Neural cell (in vitro differentiated cells): ENCODE measurements at regions not wholly inside any gene's neighbourhood (a gene's known extent, or its start where the extent isn't known, plus 50 kb on each side); places are given as distances from the start of the nearest gene placed in this dataset.

ENCODE experiments used
- H2AFZ ChIP-seq: fragments of 200-600, 300-800 bp; sonication (generic), shearing (Covaris generic); 2 replicates; pipeline ENCODE4 v1.6.0; 2014; ENCODE audit warnings: low read depth, mild to moderate bottlenecking, antibody characterized with exemption, low read length, moderate library complexity
- H3F3A ChIP-seq: fragments of 200-600 bp; shearing (Covaris generic); 2 replicates; pipeline ENCODE4 v1.6.1; 2016; ENCODE audit warnings: mild to moderate bottlenecking, moderate library complexity, mixed read lengths, antibody characterized with exemption, low read length; ENCODE audit not compliant: insufficient read depth, poor library complexity, severe bottlenecking
- H3K27ac ChIP-seq: fragments of 200-600, 300-800 bp; sonication (generic), shearing (Covaris generic); 2 replicates; pipeline ENCODE4 v1.5.1; 2014; ENCODE audit warnings: mild to moderate bottlenecking, low read length, moderate library complexity
- H3K27me3 ChIP-seq: fragments of 300-800, 200-600 bp; sonication (generic), shearing (Covaris generic); 2 replicates; pipeline ENCODE4 v1.6.0; 2014; ENCODE audit warnings: mild to moderate bottlenecking, low read depth, low read length, moderate library complexity; ENCODE audit not compliant: insufficient read depth
- H3K36me3 ChIP-seq: fragments of 300-800, 200-600 bp; sonication (generic), shearing (Covaris generic); 2 replicates; pipeline ENCODE4 v1.5.1; 2014; ENCODE audit warnings: mild to moderate bottlenecking, antibody characterized with exemption, low read length, moderate library complexity; ENCODE audit not compliant: insufficient read depth
- H3K4me2 ChIP-seq: fragments of 300-800, 200-600 bp; sonication (generic), shearing (Covaris generic); 2 replicates; pipeline ENCODE4 v1.6.0; 2014; ENCODE audit warnings: mild to moderate bottlenecking, low read length
- H3K4me3 ChIP-seq: fragments of 300-800, 200-600 bp; sonication (generic), shearing (Covaris generic); 2 replicates; pipeline ENCODE4 v1.5.1; 2014; ENCODE audit warnings: mild to moderate bottlenecking, low read length, moderate library complexity
- H3K79me2 ChIP-seq: fragments of 200-600 bp; shearing (Covaris generic); replicated peaks from 2 replicates; pipeline ENCODE4 v1.6.0; 2014; ENCODE audit warnings: mild to moderate bottlenecking, low read length, moderate library complexity; ENCODE audit not compliant: insufficient read depth
- H3K9ac ChIP-seq: fragments of 300-800, 200-600 bp; sonication (generic), shearing (Covaris generic); 2 replicates; pipeline ENCODE4 v1.6.1; 2016; ENCODE audit warnings: mild to moderate bottlenecking, low read length, mixed read lengths
- H3K9me2 ChIP-seq: fragments of 200-600 bp; shearing (Covaris generic); 2 replicates; pipeline ENCODE4 v1.6.1; 2016; ENCODE audit warnings: mild to moderate bottlenecking, low read length, mixed read lengths; ENCODE audit not compliant: insufficient read depth
- H3K9me3 ChIP-seq: fragments of 200-600, 300-800 bp; sonication (generic), shearing (Covaris generic); 2 replicates; pipeline ENCODE4 v1.6.1; 2016; ENCODE audit warnings: mild to moderate bottlenecking, mixed run types, low read length, moderate library complexity, mixed read lengths
- H4K20me1 ChIP-seq: fragments of 200-600 bp; shearing (Covaris generic); 2 replicates; pipeline ENCODE4 v1.6.1; 2016; ENCODE audit warnings: mild to moderate bottlenecking, mixed run types; ENCODE audit not compliant: insufficient read depth
- CTCF ChIP-seq: fragments of 450-650 bp; IDR thresholded peaks from 2 replicates; pipeline ENCODE4 v1.5.1; 2014; ENCODE audit warnings: antibody characterized with exemption, mild to moderate bottlenecking, moderate library complexity; ENCODE audit not compliant: poor library complexity, severe bottlenecking
- EP300 ChIP-seq: fragments of 450-650 bp; conservative IDR thresholded peaks from 2 replicates; pipeline ENCODE4 v1.6.1; 2014; ENCODE audit warnings: antibody characterized with exemption, mild to moderate bottlenecking, moderate library complexity; ENCODE audit not compliant: poor library complexity, severe bottlenecking
- RAD21 ChIP-seq: fragments of 450-650 bp; conservative IDR thresholded peaks from 2 replicates; pipeline ENCODE4 v1.6.1; 2014; ENCODE audit warnings: antibody characterized with exemption, mild to moderate bottlenecking, moderate library complexity
- SMC3 ChIP-seq: fragments of 450-650 bp; conservative IDR thresholded peaks from 2 replicates; pipeline ENCODE4 v1.6.1; 2014; ENCODE audit warnings: antibody characterized with exemption, mild to moderate bottlenecking, moderate library complexity; ENCODE audit not compliant: poor library complexity
- TF ChIP-seq, protein P1 (sequence below): IDR thresholded peaks from 2 replicates; pipeline ENCODE4 v1.6.1; 2012; ENCODE audit warnings: borderline replicate concordance

DNA sequence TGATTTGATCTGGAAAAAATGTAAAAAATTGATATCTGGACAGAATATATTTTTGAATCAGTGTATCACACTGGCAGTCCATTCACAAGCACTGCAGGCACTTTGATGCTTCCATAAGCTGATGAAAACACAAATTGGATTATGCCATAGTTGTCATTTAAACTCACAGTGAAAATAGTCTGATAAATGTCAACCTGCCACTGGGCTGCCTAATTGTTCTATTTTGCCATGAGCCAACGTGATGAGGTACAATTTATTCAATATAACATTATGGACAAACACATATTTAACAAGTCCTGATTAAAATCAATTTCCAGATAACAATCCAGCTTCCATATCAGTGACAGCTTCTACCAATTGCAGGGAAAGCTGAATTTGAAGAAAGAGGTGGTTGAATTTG lies 1244.9 kb downstream of the EFNB2 start:
- Histone ChIP-seq H3K4me2 (no peak overlapping the region), H3K27me3 (no peaks in the 10 kb centered on the region), H2AFZ (no peak overlapping the region), H3K9me3 (no peaks in the 10 kb centered on the region), H3K79me2 (no peaks in the 10 kb centered on the region), H4K20me1 (no peaks in the 10 kb centered on the region), H3K27ac (no peak overlapping the region), H3K9ac (no peak overlapping the region), H3F3A (no peaks in the 10 kb centered on the region), H3K36me3 (no peaks in the 10 kb centered on the region), H3K4me3 (no peak overlapping the region), H3K9me2 (no peaks in the 10 kb centered on the region)
- TF ChIP-seq RAD21, result no peak
- peak; percentile 33 for TF ChIP-seq EP300

GRCh38 chr13:105285526-105285925 lies 1249.9 kb downstream of the EFNB2 start:
- H4K20me1 ChIP-seq, result no peaks in the 10 kb centered on the region
- H3K27me3 ChIP-seq, result no peaks in the 10 kb centered on the region
- TF ChIP-seq CTCF, result no peak
- no peak overlapping the region for H3K9ac ChIP-seq
- H2AFZ ChIP-seq, result no peak overlapping the region
- H3K9me3 ChIP-seq, result no peaks in the 10 kb centered on the region
- no peaks in the 10 kb centered on the region for H3K79me2 ChIP-seq
- H3F3A ChIP-seq, result no peaks in the 10 kb centered on the region
- no peak overlapping the region for H3K4me2 ChIP-seq
- H3K9me2 ChIP-seq, result no peaks in the 10 kb centered on the region
- no peak overlapping the region for H3K27ac ChIP-seq
- H3K4me3 ChIP-seq, result no peak overlapping the region
- no peaks in the 10 kb centered on the region for H3K36me3 ChIP-seq

DNA sequence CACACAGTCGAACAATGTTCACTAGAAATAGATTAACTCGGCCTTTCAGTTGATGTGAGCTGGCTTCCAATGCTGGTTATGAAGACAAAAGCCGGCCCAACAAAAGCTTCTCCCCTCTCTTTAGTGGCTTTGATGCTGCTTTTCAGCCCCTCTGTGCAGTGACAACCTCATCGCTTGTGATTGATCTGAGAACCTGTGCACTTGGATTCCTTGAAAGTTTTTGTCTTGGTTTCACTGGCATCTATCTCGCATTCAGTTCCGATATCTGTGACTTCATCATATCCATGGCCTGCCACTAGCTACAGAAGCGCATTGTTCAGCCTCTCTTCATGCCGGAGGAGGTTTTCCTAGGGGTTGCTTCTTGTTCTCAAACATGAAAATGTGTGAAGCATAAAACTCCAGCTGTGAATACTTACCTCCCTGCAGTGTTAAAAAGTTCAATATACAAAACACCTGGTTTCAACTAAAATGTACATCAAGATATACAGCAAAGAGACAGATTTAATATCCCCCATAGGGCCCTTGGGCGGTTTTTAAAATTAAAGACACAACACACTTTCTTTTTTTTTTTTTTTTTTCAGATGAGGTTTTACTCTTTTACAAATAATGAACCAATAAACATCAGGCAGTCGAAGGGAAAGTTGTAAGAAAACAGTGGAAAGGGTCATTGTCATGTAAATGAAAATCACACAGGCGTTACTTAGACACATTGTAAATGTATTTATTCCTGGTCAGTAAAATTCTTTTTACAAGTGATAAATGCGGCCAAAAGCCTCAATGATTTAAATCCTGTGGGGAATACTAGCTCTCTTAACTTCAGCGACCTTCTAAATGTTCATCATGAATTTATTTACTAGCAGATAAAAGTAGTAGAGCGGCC lies 1252.8 kb downstream of the EFNB2 start:
- no peak overlapping the region for H3K9ac ChIP-seq
- H4K20me1 ChIP-seq, result no peaks in the 10 kb centered on the region
- H3K27ac ChIP-seq, result no peak overlapping the region
- H3K79me2 ChIP-seq, result no peaks in the 10 kb centered on the region
- no peaks in the 10 kb centered on the region for H3K9me3 ChIP-seq
- H2AFZ ChIP-seq, result no peak overlapping the region
- H3F3A ChIP-seq, result no peaks in the 10 kb centered on the region
- H3K9me2 ChIP-seq, result no peaks in the 10 kb centered on the region
- H3K36me3 ChIP-seq, result no peaks in the 10 kb centered on the region
- H3K4me2 ChIP-seq, result no peak overlapping the region
- H3K27me3 ChIP-seq, result no peaks in the 10 kb centered on the region
- no peak for TF ChIP-seq SMC3
- TF ChIP-seq, protein P1, sequence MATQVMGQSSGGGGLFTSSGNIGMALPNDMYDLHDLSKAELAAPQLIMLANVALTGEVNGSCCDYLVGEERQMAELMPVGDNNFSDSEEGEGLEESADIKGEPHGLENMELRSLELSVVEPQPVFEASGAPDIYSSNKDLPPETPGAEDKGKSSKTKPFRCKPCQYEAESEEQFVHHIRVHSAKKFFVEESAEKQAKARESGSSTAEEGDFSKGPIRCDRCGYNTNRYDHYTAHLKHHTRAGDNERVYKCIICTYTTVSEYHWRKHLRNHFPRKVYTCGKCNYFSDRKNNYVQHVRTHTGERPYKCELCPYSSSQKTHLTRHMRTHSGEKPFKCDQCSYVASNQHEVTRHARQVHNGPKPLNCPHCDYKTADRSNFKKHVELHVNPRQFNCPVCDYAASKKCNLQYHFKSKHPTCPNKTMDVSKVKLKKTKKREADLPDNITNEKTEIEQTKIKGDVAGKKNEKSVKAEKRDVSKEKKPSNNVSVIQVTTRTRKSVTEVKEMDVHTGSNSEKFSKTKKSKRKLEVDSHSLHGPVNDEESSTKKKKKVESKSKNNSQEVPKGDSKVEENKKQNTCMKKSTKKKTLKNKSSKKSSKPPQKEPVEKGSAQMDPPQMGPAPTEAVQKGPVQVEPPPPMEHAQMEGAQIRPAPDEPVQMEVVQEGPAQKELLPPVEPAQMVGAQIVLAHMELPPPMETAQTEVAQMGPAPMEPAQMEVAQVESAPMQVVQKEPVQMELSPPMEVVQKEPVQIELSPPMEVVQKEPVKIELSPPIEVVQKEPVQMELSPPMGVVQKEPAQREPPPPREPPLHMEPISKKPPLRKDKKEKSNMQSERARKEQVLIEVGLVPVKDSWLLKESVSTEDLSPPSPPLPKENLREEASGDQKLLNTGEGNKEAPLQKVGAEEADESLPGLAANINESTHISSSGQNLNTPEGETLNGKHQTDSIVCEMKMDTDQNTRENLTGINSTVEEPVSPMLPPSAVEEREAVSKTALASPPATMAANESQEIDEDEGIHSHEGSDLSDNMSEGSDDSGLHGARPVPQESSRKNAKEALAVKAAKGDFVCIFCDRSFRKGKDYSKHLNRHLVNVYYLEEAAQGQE, result no peak
- no peak overlapping the region for H3K4me3 ChIP-seq
